OCI-LY7 (cell line): ENCODE measurements at regions not wholly inside any gene's neighbourhood (a gene's known extent, or its start where the extent isn't known, plus 50 kb on each side); places are given as distances from the start of the nearest gene placed in this dataset.

Experiments used
- BruUV-seq: library from RNA; stranded (reverse); fragments of 400-500 nt; replicated peaks from 2 replicates; lab custom pipeline; 2021; lab: Mats Ljungman, UMichigan
- CTCF ChIA-PET: fragments of 300-600 bp; sonication (Branson Sonifier 250); formaldehyde crosslinking; loops from one replicate; lab custom pipeline; 2022; ENCODE audit warnings: antibody characterized with exemption; ENCODE audit not compliant: unreplicated experiment; lab: Charles Lee
- POLR2A ChIA-PET: fragments of 300-600 bp; sonication (Branson Sonifier 250); formaldehyde crosslinking; loops from one replicate; lab custom pipeline; 2022; ENCODE audit warnings: antibody characterized with exemption; lab: Charles Lee
- DNase-seq: peaks from one replicate; pipeline ENCODE4 v3.0.0-alpha.2; 2015; ENCODE audit warnings: low spot score
- H2AFZ ChIP-seq: fragments of 200-600 bp; sonication (generic), shearing (Covaris generic); 2 replicates; pipeline ENCODE4 v1.6.1; 2014; ENCODE audit warnings: mild to moderate bottlenecking, antibody characterized with exemption, low read length, moderate library complexity
- H3K27ac ChIP-seq: fragments of 200-600 bp; sonication (generic); 2 replicates; pipeline ENCODE4 v1.5.1; 2014; ENCODE audit warnings: mixed run types, low read depth, mild to moderate bottlenecking, moderate library complexity, low read length, inconsistent platforms; ENCODE audit not compliant: poor library complexity, severe bottlenecking
- H3K36me3 ChIP-seq: fragments of 200-600 bp; sonication (generic); 2 replicates; pipeline ENCODE4 v1.6.1; 2014; ENCODE audit warnings: mild to moderate bottlenecking, antibody characterized with exemption, low read length, moderate library complexity, mixed read lengths; ENCODE audit not compliant: insufficient read depth
- H3K4me1 ChIP-seq: fragments of 200-600 bp; sonication (generic); 2 replicates; pipeline ENCODE4 v1.5.1; 2014; ENCODE audit warnings: mild to moderate bottlenecking, low read length; ENCODE audit not compliant: insufficient read depth, poor library complexity, severe bottlenecking
- H3K4me2 ChIP-seq: fragments of 200-600 bp; sonication (generic); 2 replicates; pipeline ENCODE4 v1.6.1; 2014; ENCODE audit warnings: mild to moderate bottlenecking, low read length
- H3K4me3 ChIP-seq: fragments of 200-600 bp; sonication (generic); 2 replicates; pipeline ENCODE4 v1.5.1; 2014; ENCODE audit warnings: mild to moderate bottlenecking, low read depth, low read length; ENCODE audit not compliant: poor library complexity, severe bottlenecking
- H3K79me2 ChIP-seq: fragments of 200-600 bp; sonication (generic); 2 replicates; pipeline ENCODE4 v1.6.1; 2016; ENCODE audit warnings: low read depth, mild to moderate bottlenecking, low read length, moderate library complexity, mixed read lengths; ENCODE audit not compliant: insufficient read depth
- H3K9me2 ChIP-seq: fragments of 200-600 bp; sonication (generic); 2 replicates; pipeline ENCODE4 v1.6.1; 2016; ENCODE audit warnings: mild to moderate bottlenecking, low read length, mixed read lengths; ENCODE audit not compliant: insufficient read depth
- H3K9me3 ChIP-seq: fragments of 200-600 bp; sonication (generic); 2 replicates; pipeline ENCODE4 v1.6.1; 2014; ENCODE audit warnings: mild to moderate bottlenecking, mixed run types, low read length, mixed read lengths
- H4K20me1 ChIP-seq: fragments of 200-600 bp; sonication (generic); 2 replicates; pipeline ENCODE4 v1.6.1; 2014; ENCODE audit warnings: mild to moderate bottlenecking, antibody characterized with exemption, low read length, moderate library complexity, mixed read lengths; ENCODE audit not compliant: insufficient read depth
- CTCF ChIP-seq: fragments of 200-600 bp; sonication (generic); conservative IDR thresholded peaks from 2 replicates; pipeline ENCODE4 v1.5.1; 2014; ENCODE audit warnings: mild to moderate bottlenecking, antibody characterized with exemption, low read length, moderate library complexity, mixed read lengths
- EZH2phosphoT487 ChIP-seq: fragments of 200-600 bp; sonication (generic); IDR thresholded peaks from 2 replicates; pipeline ENCODE4 v1.6.1; 2018; ENCODE audit warnings: low read depth, borderline replicate concordance, mild to moderate bottlenecking, mixed run types, antibody characterized with exemption, low read length, moderate library complexity, mixed read lengths
- intact Hi-C: fragments of 100-400 bp; cut with micrococcal nuclease; formaldehyde crosslinking; loops from one replicate; pipeline ENCODE4 v1.10.0; 2022; ENCODE audit not compliant: unreplicated experiment

DNA sequence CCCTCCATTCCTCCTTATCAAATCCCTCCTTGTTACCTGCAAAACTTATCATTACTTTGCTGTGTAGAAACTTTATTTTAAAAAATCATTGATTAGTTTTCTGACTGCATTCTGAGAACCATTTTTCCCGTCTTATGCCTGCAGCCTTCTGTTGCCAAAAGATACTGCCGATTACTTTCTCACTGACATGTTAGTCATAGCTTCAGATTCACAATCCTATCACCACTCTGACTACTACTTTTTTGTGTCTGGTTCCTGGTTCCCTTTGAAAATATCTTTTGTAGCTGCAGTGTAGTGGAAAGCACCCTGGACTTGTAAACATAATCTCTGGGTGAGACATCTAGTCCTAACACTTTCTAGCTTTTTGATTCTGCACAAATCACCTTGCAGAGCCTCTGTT lies 71.7 kb downstream of the NR2F1 start:
- no peak for DNase-seq
- no peak overlapping the region for H3K4me3 ChIP-seq
- H3K79me2 ChIP-seq = no peaks in the 10 kb centered on the region
- BruUV-seq = no TSS peak
- H3K9me2 ChIP-seq = no peaks in the 10 kb centered on the region
- H4K20me1 ChIP-seq = no peaks in the 10 kb centered on the region
- no peak overlapping the region for H3K27ac ChIP-seq
- POLR2A ChIA-PET = no interaction called here
- TF ChIP-seq CTCF (no peak), EZH2phosphoT487 (no peak)
- CTCF ChIA-PET = no interaction called here
- no peaks in the 10 kb centered on the region for H3K9me3 ChIP-seq
- H3K4me1 ChIP-seq = peaks cover 5% of the 10 kb centered on the region
- no peak overlapping the region for H2AFZ ChIP-seq
- intact Hi-C loops = no loop called here
- H3K36me3 ChIP-seq = no peaks in the 10 kb centered on the region
- no peak overlapping the region for H3K4me2 ChIP-seq

- ChIA-PET CTCF (no interaction called here), POLR2A (no interaction called here)
- Histone ChIP-seq H3K4me2 (no peak overlapping the region), H3K27ac (no peak overlapping the region), H3K4me1 (peaks cover 5% of the 10 kb centered on the region), H4K20me1 (no peaks in the 10 kb centered on the region), H2AFZ (no peak overlapping the region), H3K9me3 (no peaks in the 10 kb centered on the region), H3K36me3 (no peaks in the 10 kb centered on the region), H3K9me2 (no peaks in the 10 kb centered on the region), H3K4me3 (no peak overlapping the region), H3K79me2 (no peaks in the 10 kb centered on the region)
- no peak for DNase-seq
- TF ChIP-seq CTCF (no peak), EZH2phosphoT487 (no peak)
- intact Hi-C loops = no loop called here
- BruUV-seq = no TSS peak
Measured at GRCh38 chr5:93653716-93654115, 70.7 kb downstream of the NR2F1 start.

DNA sequence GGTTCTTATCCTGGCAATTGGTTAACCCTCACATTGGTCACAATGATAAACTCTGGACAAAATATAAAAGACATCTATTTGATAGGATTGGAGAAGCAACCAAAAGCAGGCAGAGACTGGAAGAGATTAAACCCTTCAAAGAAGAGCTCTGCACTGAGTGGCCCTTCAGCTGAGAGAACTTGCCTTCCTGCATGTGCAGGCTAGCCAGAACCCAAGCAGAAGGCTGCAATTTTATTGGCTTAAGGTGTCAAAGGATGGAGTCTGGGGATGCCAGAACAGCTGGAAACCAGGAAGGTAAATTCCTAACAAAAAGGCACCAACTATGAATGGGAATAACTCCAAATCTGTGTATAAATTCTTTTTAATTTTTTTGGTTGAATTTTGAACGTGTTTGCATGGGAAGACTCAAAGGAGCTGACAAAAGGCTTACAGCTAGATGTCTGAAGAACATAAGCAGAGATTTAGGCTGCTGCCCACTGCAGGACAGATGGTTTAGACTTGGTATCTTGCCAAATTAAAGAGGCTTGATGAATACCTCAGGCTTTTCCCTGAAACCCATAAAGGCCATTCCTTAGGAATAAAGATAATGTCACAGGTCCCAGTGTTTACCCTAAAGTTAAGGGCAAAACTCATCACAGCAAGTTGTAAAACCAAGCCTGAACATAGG lies 66.3 kb downstream of the NR2F1 start:
- BruUV-seq = no TSS peak

More for the DNA sequence above, 66.3 kb downstream of the NR2F1 start:
- Histone ChIP-seq H4K20me1 (no peaks in the 10 kb centered on the region), H3K9me3 (no peaks in the 10 kb centered on the region), H3K4me3 (no peak overlapping the region), H3K79me2 (no peaks in the 10 kb centered on the region), H3K27ac (no peak overlapping the region), H2AFZ (no peak overlapping the region), H3K36me3 (no peaks in the 10 kb centered on the region), H3K9me2 (no peaks in the 10 kb centered on the region), H3K4me2 (no peak overlapping the region), H3K4me1 (peaks cover 5% of the 10 kb centered on the region)
- ChIA-PET CTCF (no interaction called here), POLR2A (no interaction called here)
- intact Hi-C loops = no loop called here
- TF ChIP-seq EZH2phosphoT487 = no peak
- TF ChIP-seq CTCF = no peak
- DNase-seq = no peak
